ENCODE measurements at regions not wholly inside any gene's neighbourhood (a gene's known extent, or its start where the extent isn't known, plus 50 kb on each side); places are given as distances from the start of the nearest gene placed in this dataset.

DNA sequence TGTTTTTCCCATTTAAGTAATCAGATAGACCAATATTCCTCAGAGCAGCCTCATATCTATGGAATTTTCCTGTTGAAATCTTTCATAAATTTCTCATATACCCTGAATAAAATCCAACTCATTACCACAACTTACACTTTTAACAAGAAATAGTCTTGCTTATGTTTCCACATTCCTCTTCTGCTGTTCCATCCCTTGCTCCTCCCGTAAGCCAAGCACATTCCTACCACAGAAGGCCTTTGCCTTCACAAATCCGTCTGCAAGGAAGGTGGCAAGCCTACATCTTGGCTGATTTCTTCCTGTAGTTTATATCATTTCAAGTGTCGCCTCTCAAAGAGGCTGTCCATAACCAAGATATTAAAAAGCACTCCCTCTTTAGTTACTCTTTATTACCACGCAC, 127.7 kb downstream of the C12orf50 start:
- TF ChIP-seq POLR2A (IDR thresholded peaks at IDR 0.05) = no peak
- TF ChIP-seq, protein P1, sequence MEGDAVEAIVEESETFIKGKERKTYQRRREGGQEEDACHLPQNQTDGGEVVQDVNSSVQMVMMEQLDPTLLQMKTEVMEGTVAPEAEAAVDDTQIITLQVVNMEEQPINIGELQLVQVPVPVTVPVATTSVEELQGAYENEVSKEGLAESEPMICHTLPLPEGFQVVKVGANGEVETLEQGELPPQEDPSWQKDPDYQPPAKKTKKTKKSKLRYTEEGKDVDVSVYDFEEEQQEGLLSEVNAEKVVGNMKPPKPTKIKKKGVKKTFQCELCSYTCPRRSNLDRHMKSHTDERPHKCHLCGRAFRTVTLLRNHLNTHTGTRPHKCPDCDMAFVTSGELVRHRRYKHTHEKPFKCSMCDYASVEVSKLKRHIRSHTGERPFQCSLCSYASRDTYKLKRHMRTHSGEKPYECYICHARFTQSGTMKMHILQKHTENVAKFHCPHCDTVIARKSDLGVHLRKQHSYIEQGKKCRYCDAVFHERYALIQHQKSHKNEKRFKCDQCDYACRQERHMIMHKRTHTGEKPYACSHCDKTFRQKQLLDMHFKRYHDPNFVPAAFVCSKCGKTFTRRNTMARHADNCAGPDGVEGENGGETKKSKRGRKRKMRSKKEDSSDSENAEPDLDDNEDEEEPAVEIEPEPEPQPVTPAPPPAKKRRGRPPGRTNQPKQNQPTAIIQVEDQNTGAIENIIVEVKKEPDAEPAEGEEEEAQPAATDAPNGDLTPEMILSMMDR (IDR thresholded peaks at IDR 0.05) = no peak
